ENCODE measurements at regions not wholly inside any gene's neighbourhood (a gene's known extent, or its start where the extent isn't known, plus 50 kb on each side); places are given as distances from the start of the nearest gene placed in this dataset.

- no peaks in the 10 kb centered on the region for H3K9me3 Mint-ChIP-seq
- Histone ChIP-seq H3K4me3 (ENCODE audit: low read length) (no peak overlapping the region), H3K4me1 (ENCODE audit: control insufficient read depth, insufficient read depth, low read length) (no peaks in the 10 kb centered on the region), H3K9ac (ENCODE audit: extremely low read depth, low read length, poor library complexity, severe bottlenecking) (no peak overlapping the region), H3K27ac (ENCODE audit: low read depth, low read length) (no peak overlapping the region), H3K27me3 (ENCODE audit: control insufficient read depth, insufficient read depth, low read length, poor library complexity, severe bottlenecking) (no peaks in the 10 kb centered on the region), H3K36me3 (ENCODE audit: control insufficient read depth, insufficient read depth, low read length) (no peaks in the 10 kb centered on the region), H3K9me3 (ENCODE audit: control insufficient read depth, low read length) (no peaks in the 10 kb centered on the region)
- H3K36me3 Mint-ChIP-seq (ENCODE audit: low read depth) = no peaks in the 10 kb centered on the region
- TF ChIP-seq CTCF (conservative IDR thresholded peaks at IDR 0.05) = no peak
- 79 to 87% methylated on average over 8 to 10 of the region's 10 CpGs for WGBS, 2 experiments (ENCODE audit: insufficient coverage in 1 of 2, insufficient read length in 1 of 2)
- H3K27ac Mint-ChIP-seq = no peak overlapping the region
- peaks cover 9% of the 10 kb centered on the region for H3K27me3 Mint-ChIP-seq (ENCODE audit: insufficient read depth)
- DNase-seq = no peak
- no peak overlapping the region for H3K4me3 Mint-ChIP-seq
- H3K4me1 Mint-ChIP-seq = no peaks in the 10 kb centered on the region
These were observed 486.1 kb upstream of the CDH4 start for GRCh38 chr20:60765821-60766403.

- H3K27me3 Mint-ChIP-seq (ENCODE audit: insufficient read depth) = peaks cover 5% of the 10 kb centered on the region
- Histone ChIP-seq H3K4me1 (ENCODE audit: control insufficient read depth, insufficient read depth, low read length) (no peaks in the 10 kb centered on the region), H3K4me3 (ENCODE audit: low read length) (no peak overlapping the region), H3K36me3 (ENCODE audit: control insufficient read depth, insufficient read depth, low read length) (no peaks in the 10 kb centered on the region), H3K27me3 (ENCODE audit: control insufficient read depth, insufficient read depth, low read length, poor library complexity, severe bottlenecking) (no peaks in the 10 kb centered on the region), H3K27ac (ENCODE audit: low read depth, low read length) (no peak overlapping the region), H3K9me3 (ENCODE audit: control insufficient read depth, low read length) (no peaks in the 10 kb centered on the region), H3K9ac (ENCODE audit: extremely low read depth, low read length, poor library complexity, severe bottlenecking) (no peak overlapping the region)
- WGBS, 2 experiments (ENCODE audit: insufficient coverage in 1 of 2, insufficient read length in 1 of 2) = 80 to 89% methylated on average over 1 of the region's 1 CpG
- H3K27ac Mint-ChIP-seq = no peak overlapping the region
- no peak for DNase-seq
- TF ChIP-seq CTCF (conservative IDR thresholded peaks at IDR 0.05) = no peak
- no peaks in the 10 kb centered on the region for H3K4me1 Mint-ChIP-seq
- H3K4me3 Mint-ChIP-seq = no peak overlapping the region
- H3K9me3 Mint-ChIP-seq = no peaks in the 10 kb centered on the region
- H3K36me3 Mint-ChIP-seq (ENCODE audit: low read depth) = no peaks in the 10 kb centered on the region
These were observed 483.8 kb upstream of the CDH4 start for GRCh38 chr20:60768216-60768615.

GRCh38 chr20:60780388-60781025 lies 471.6 kb upstream of the CDH4 start:
- Mint-ChIP-seq H3K27ac (no peak overlapping the region), H3K9me3 (no peaks in the 10 kb centered on the region), H3K4me3 (no peak overlapping the region), H3K4me1 (no peaks in the 10 kb centered on the region), H3K27me3 (ENCODE audit: insufficient read depth) (no peaks in the 10 kb centered on the region), H3K36me3 (ENCODE audit: low read depth) (no peaks in the 10 kb centered on the region)
- no peaks in the 10 kb centered on the region for H3K27me3 ChIP-seq (ENCODE audit: control insufficient read depth, insufficient read depth, low read length, poor library complexity, severe bottlenecking)
- H3K4me3 ChIP-seq (ENCODE audit: low read length) = no peak overlapping the region
- no peaks in the 10 kb centered on the region for H3K4me1 ChIP-seq (ENCODE audit: control insufficient read depth, insufficient read depth, low read length)
- no peak overlapping the region for H3K9ac ChIP-seq (ENCODE audit: extremely low read depth, low read length, poor library complexity, severe bottlenecking)
- TF ChIP-seq CTCF (conservative IDR thresholded peaks at IDR 0.05) = no peak
- no peaks in the 10 kb centered on the region for H3K9me3 ChIP-seq (ENCODE audit: control insufficient read depth, low read length)
- WGBS, 2 experiments (ENCODE audit: insufficient coverage in 1 of 2, insufficient read length in 1 of 2) = 80 to 91% methylated on average over 6 of the region's 6 CpGs
- no peak overlapping the region for H3K27ac ChIP-seq (ENCODE audit: low read depth, low read length)
- H3K36me3 ChIP-seq (ENCODE audit: control insufficient read depth, insufficient read depth, low read length) = no peaks in the 10 kb centered on the region
- DNase-seq = no peak

Measured in endodermal cell (in vitro differentiated cells).